Stimulated activated CD8-positive, alpha-beta memory T cell treated with anti-CD3 and anti-CD28 coated beads, Interleukin-15, amount 100 ng/mL, for 24 hours (primary cell): ENCODE measurements at regions not wholly inside any gene's neighbourhood (a gene's known extent, or its start where the extent isn't known, plus 50 kb on each side); places are given as distances from the start of the nearest gene placed in this dataset.

Experiments
- DNase-seq: peaks from one replicate; pipeline ENCODE4 v3.0.0-alpha.2; 2020; ENCODE audit warnings: low read depth

DNA sequence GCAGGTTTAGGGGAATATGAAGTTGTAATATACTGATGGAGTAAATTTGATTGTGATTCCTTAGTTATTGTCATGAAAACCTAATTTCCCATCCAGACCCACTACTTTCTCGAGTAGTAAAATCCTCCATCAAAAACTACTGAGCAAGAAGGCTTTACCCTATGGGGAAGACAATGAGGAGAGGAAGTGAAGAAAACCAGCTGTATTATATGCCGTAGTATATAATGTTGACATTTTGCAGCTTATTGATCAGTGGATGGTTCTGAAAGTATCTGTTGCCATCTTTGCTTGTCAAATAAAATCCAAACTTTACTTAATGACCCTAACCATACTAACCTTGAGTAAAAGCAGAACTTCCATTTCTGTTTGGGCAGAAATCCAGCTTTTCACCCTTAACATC, 292.8 kb upstream of the RAG2 start:
- DNase-seq = no peak

GRCh38 chr11:36890121-36890679, 292.2 kb upstream of the RAG2 start:
- DNase-seq = no peak

- no peak for DNase-seq
Observed at GRCh38 chr11:36885154-36885553, 287.1 kb upstream of the RAG2 start.

GRCh38 chr11:36878737-36879136, 280.7 kb upstream of the RAG2 start:
- no peak for DNase-seq

- DNase-seq = no peak
Observed at GRCh38 chr11:36877149-36877548, 279.1 kb upstream of the RAG2 start.

DNA sequence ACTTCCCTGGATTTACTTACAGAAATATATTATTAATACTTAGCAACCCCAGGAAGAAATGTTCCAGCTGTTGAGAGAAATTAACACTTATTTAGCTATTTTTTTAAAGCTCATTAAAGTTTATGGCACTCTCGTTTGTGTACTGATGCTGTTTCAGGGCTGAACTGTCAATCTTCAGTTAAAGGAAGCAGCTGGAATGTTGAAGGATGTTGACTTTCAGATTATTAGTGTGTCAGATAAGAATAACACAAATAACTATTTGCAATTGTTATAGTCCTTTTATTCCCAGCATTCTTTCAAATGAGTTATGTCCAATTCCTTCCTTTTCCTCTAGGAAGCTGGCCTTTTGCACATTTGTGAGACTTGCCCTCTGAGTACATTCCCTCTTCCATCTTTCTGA, 278.2 kb upstream of the RAG2 start:
- DNase-seq = no peak

- DNase-seq = no peak
Observed at GRCh38 chr11:36874291-36874690, 276.3 kb upstream of the RAG2 start.

DNA sequence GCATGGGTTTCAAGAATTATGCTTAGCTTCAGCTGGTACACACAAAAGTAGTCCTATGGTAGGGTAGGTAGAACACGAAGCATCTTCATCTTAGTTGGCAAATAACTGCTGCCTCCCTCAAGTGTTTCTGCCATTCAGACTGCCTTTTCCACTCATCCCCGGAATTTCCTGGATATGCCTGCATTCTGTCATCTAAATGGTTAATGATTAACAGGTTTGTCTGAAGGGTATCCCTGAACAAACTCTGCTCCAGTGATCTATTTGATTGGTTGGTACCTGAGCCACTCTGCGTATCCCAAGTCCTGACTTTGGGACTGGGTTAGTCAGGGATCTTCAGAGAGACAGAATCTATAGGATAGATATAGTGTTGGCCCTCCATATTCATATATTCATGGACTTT, 272.3 kb upstream of the RAG2 start:
- no peak for DNase-seq

- DNase-seq = no peak
Observed at GRCh38 chr11:36868380-36868779, 270.3 kb upstream of the RAG2 start.

- no peak for DNase-seq
Observed at GRCh38 chr11:36865846-36866245, 267.8 kb upstream of the RAG2 start.

DNA sequence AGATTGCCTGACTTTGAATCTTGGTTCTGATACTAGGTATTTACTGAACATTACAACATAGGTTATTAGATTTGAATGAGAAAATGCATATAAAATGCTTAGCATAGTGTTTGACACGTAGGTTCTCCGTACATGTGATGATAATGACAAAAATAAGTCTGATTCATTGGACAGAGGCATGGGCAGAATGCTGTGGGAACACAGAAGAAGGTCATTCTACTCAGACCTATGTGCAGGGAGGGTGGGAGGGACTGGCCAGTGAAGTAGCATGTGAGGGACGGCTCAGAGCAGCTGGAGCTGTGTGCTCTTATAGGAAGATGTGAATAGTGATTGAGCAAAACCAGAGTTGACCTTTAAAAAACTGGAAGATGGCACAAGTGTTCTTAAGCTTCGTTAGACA, 256.8 kb upstream of the RAG2 start:
- DNase-seq = no peak

GRCh38 chr11:36848660-36849059, 250.6 kb upstream of the RAG2 start:
- no peak for DNase-seq

GRCh38 chr11:36840378-36840777, 242.3 kb upstream of the RAG2 start:
- no peak for DNase-seq

GRCh38 chr11:36837831-36838437, 239.9 kb upstream of the RAG2 start:
- no peak for DNase-seq

DNA sequence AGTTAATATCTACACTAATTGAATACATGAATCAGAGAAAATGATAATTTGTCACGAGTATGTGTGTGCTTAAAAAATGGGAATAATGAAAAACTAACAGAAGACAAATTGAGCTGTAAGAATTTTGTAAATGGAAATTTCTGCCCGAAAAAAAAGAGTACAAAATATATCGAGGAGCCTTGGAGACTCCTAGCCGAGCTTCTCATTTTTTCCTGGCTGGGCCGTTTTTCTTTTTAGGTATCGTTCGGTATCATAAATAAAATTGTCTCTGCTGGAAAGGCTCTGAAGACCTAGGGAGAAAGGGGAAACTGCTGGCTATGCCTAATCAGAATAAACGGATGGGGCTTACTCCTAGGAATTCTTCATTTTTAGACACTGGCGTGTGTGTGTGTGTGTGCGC, 227.2 kb upstream of the RAG2 start:
- DNase-seq = no peak

DNA sequence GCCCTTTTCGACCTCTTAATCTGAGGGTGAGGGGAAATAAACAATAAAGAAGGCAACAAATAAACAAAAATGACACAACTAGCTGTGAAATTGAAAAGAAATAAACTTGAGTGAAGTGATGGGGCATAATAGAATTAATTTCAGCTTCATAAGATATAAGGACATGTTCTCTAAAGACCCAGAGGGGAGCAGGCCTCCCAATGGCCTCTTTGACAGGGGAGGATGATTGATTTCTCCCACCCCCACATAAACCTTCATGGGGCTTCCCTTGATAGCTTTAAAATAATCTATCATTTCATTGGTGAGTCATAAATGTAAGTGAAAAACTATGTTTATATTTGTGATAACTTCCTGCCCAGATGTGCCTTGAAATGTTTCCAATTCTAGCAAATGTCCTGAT, 226.3 kb upstream of the RAG2 start:
- DNase-seq = no peak

DNA sequence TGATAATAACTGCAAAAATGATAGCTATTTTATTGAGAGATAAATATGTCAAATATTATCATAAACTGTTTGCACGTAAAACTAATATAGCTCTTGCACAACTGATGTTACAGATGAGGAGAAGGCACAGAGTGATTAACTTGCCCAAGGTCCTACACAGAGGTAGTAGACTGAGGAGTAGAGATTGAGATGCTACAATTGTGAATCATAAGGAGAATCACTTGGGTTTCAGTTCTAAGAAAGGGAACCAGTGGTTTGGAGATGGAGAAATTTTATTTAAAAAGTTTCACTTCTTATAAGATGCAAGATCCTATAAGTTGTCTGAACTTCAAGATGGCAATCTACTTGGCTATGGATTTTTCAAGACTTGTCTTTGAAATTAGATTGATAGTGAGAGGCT, 224.8 kb upstream of the RAG2 start:
- no peak for DNase-seq

GRCh38 chr11:36818410-36818809, 220.4 kb upstream of the RAG2 start:
- no peak for DNase-seq

DNA sequence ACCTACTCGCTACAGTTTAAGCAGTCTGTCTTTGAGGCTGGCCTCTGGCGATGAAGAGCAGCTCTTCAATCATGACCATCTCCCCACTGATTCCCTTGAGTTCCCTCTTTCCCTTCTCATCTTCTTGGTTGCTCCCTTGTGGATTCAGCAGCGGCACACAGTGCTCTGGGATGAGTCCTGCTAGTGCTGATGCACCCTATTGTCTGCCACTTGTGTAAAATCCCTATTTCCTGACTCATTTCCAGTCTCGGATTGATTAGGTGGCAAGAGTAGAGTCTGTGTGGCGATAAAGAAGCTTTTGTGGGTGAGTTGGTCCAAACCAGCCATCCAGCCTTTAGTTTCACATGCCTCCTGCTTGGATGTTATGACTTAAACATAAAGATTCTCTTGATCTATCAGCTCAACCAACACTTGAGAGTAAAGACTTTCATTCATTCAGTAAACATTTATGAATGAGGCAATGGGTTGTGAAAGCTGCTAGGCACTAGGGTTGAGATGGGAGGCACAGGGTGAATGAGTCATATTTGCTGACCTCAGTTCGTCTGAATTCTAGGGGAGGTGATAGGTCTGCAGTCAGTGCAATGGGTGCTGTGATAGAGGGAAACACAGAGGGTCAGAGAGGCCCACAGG, 219.4 kb upstream of the RAG2 start:
- no peak for DNase-seq

- DNase-seq = no peak
Observed at GRCh38 chr11:36809303-36809702, 211.3 kb upstream of the RAG2 start.

- DNase-seq = no peak
Observed at GRCh38 chr11:36807871-36808270, 209.8 kb upstream of the RAG2 start.

DNA sequence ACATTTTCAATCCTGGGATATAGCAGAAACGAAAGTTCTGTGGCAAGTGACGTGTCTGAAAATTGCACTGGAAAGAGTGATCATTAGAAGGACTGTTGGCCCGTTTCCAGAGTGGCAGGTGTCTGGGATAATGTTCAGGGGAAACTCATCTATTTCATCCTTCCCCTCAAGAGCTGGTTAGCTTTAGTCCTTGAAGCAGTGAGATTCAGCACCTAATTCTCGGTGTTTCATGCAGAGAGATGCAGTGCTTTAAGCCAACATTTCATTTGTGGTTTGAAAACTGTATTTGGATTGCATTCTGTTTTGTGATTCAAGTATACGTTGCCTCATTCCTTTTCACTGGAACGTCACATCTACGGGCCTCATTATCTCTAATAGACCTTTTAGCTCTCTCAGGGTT, 205.0 kb upstream of the RAG2 start:
- no peak for DNase-seq

DNA sequence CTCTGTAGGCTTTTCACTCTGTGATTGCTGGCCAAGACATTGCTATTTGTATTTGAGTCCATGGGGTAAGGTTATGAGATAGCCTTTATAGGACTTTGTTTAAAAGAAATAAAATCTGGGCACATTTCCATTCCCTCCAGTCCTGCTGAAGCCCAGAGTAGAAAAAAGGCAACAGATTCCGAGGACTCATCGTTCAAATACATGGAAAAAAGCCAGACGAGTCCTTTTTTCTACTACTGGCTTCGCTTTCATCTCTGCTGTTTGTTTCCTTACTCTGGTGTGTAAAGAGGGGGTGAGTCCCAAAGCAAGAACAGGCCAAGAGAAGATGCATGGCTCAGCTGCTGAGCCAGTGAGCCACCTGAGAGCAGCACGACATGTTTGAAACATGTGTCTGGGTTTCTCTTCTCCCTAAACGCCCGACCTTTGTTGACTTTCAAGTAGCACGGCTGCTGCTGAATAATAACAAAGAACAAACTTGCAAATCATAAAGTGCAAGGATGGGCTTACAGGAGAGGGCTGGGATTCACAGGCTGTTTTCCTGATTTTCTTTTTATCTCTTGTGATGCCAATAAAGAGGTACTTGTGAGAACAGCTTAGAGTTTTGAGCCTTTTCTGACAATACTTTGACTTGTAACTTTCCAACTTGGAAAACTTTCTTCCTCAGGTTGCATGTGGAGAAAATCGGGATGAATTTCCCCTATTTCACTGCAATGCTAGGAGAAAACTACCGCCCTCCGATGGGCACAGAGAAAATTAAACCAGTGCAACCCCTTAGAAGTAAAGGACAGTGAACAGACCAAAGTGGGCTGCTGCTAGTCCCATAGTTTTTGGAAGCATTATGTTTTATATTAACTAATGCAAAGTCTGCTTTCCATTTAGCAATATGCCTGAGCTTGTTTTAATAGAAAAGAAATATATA, 195.2 kb upstream of the RAG2 start:
- DNase-seq = no peak
